Neural crest cell (in vitro differentiated cells): ENCODE measurements at regions not wholly inside any gene's neighbourhood (a gene's known extent, or its start where the extent isn't known, plus 50 kb on each side); places are given as distances from the start of the nearest gene placed in this dataset.

ENCODE experiments used
- DNase-seq: peaks from one replicate; pipeline ENCODE4 v3.0.0; 2021; ENCODE audit warnings: low read depth, mixed read lengths, low spot score
- H3K27ac Mint-ChIP-seq: one replicate; pipeline ENCODE4 v1.8.0; 2021; ENCODE audit warnings: mild to moderate bottlenecking, mixed read lengths; ENCODE audit not compliant: unreplicated experiment
- H3K27me3 Mint-ChIP-seq: 2 replicates; pipeline ENCODE4 v1.8.0; 2021; ENCODE audit warnings: low read depth, mild to moderate bottlenecking, mixed read lengths
- H3K36me3 Mint-ChIP-seq: 2 replicates; pipeline ENCODE4 v1.8.0; 2021; ENCODE audit warnings: low read depth, mild to moderate bottlenecking, mixed read lengths
- H3K4me1 Mint-ChIP-seq: 2 replicates; pipeline ENCODE4 v1.8.0; 2021; ENCODE audit warnings: mixed read lengths
- H3K4me3 Mint-ChIP-seq: one replicate; pipeline ENCODE4 v1.8.0; 2021; ENCODE audit warnings: mild to moderate bottlenecking, mixed read lengths
- H3K9me3 Mint-ChIP-seq: 2 replicates; pipeline ENCODE4 v1.8.0; 2021; ENCODE audit warnings: mixed read lengths
- TF ChIP-seq, protein P1 (sequence below): fragments of 200-600 bp; sonication (generic); conservative IDR thresholded peaks from 2 replicates; pipeline ENCODE4 v1.5.0; 2021; ENCODE audit warnings: antibody characterized with exemption, mild to moderate bottlenecking

DNA sequence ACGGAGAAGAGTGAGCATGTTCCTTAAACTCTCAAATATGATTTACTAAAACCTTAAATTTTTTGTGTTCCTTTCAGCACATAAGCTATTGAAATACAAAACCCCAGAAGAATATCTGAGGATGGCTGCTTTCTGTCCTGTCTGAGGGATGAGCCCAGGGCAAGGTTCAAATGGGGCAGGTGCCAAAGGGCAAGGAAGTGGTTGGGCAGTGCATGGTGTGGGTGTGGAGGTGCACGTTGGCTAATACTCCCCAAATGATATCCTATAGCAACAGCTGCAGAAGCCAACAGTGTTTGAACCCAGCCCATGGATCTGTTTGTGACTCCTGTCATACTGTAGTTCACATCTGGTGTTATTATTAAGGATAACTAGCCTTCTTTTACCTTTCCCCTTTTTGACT is 183.0 kb downstream of the CDCA7 start:
- Mint-ChIP-seq H3K27me3 (peaks cover 3% of the 10 kb centered on the region), H3K9me3 (peaks cover 11% of the 10 kb centered on the region), H3K4me1 (peaks cover 12% of the 10 kb centered on the region), H3K4me3 (no peak overlapping the region), H3K36me3 (peaks cover 19% of the 10 kb centered on the region), H3K27ac (no peak overlapping the region)
- DNase-seq: no peak
- TF ChIP-seq, protein P1, sequence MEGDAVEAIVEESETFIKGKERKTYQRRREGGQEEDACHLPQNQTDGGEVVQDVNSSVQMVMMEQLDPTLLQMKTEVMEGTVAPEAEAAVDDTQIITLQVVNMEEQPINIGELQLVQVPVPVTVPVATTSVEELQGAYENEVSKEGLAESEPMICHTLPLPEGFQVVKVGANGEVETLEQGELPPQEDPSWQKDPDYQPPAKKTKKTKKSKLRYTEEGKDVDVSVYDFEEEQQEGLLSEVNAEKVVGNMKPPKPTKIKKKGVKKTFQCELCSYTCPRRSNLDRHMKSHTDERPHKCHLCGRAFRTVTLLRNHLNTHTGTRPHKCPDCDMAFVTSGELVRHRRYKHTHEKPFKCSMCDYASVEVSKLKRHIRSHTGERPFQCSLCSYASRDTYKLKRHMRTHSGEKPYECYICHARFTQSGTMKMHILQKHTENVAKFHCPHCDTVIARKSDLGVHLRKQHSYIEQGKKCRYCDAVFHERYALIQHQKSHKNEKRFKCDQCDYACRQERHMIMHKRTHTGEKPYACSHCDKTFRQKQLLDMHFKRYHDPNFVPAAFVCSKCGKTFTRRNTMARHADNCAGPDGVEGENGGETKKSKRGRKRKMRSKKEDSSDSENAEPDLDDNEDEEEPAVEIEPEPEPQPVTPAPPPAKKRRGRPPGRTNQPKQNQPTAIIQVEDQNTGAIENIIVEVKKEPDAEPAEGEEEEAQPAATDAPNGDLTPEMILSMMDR: no peak

- H3K9me3 Mint-ChIP-seq: peaks cover 8% of the 10 kb centered on the region
- H3K36me3 Mint-ChIP-seq: peaks cover 6% of the 10 kb centered on the region
- no peak overlapping the region for H3K4me3 Mint-ChIP-seq
- no peak overlapping the region for H3K27ac Mint-ChIP-seq
- no peaks in the 10 kb centered on the region for H3K4me1 Mint-ChIP-seq
- TF ChIP-seq, protein P1: no peak
- H3K27me3 Mint-ChIP-seq: no peaks in the 10 kb centered on the region
- DNase-seq: no peak
Measured at GRCh38 chr2:173539615-173540014, 184.9 kb downstream of the CDCA7 start.

DNA sequence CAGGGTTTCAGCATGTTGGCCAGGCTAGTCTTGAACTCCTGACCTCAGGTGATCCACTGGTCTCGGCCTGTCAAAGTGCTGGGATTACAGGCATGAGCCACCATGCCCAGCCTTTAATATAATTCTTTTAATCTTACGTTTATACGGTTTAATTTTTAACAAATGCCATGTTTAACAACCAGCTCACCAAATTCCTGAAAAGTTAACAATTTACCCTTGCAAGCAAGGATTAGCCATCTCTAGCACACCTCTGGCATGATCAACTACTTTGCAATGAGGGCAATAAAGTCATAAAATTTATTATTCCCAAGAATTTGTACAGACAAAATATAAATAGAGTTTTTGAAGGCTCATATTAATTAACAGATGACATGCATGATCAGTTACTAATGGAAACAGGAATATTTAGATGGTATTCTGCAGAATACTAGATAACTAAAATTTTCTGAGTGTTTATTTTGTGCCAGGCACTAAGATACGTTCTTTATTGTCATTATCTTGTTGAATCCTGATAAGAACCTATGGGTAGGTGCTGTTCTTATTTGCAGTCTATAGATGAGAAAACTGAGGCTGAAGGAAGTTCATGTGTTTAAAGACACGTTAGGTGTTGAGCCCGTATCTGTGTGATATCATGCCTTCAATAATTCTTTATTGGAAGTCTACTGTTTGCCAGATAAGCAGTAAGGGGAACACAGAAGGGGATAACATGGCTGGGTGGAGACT is 190.1 kb downstream of the CDCA7 start:
- Mint-ChIP-seq H3K9me3 (peaks cover 14% of the 10 kb centered on the region), H3K27me3 (no peaks in the 10 kb centered on the region)

GRCh38 chr2:173545364-173545763 is 190.7 kb downstream of the CDCA7 start:
- H3K36me3 Mint-ChIP-seq: peaks cover 4% of the 10 kb centered on the region
- H3K27ac Mint-ChIP-seq: no peak overlapping the region
- H3K9me3 Mint-ChIP-seq: peaks cover 14% of the 10 kb centered on the region
- H3K4me1 Mint-ChIP-seq: peaks cover 8% of the 10 kb centered on the region
- no peak overlapping the region for H3K4me3 Mint-ChIP-seq
- H3K27me3 Mint-ChIP-seq: no peaks in the 10 kb centered on the region
- no peak for DNase-seq
- TF ChIP-seq, protein P1: no peak

More for the DNA sequence above, 190.1 kb downstream of the CDCA7 start:
- Mint-ChIP-seq H3K4me3 (no peak overlapping the region), H3K27ac (no peak overlapping the region), H3K36me3 (peaks cover 7% of the 10 kb centered on the region), H3K4me1 (peaks cover 8% of the 10 kb centered on the region)
- no peak for DNase-seq
- TF ChIP-seq, protein P1: no peak

- DNase-seq: no peak
- H3K4me1 Mint-ChIP-seq: peaks cover 8% of the 10 kb centered on the region
- no peak overlapping the region for H3K27ac Mint-ChIP-seq
- peaks cover 4% of the 10 kb centered on the region for H3K36me3 Mint-ChIP-seq
- peaks cover 14% of the 10 kb centered on the region for H3K9me3 Mint-ChIP-seq
- no peak overlapping the region for H3K4me3 Mint-ChIP-seq
- TF ChIP-seq, protein P1: no peak
- no peaks in the 10 kb centered on the region for H3K27me3 Mint-ChIP-seq
Measured at GRCh38 chr2:173547499-173547898, 192.8 kb downstream of the CDCA7 start.
